Endometrium (tissue), 2 donors: ENCODE measurements at regions not wholly inside any gene's neighbourhood (a gene's known extent, or its start where the extent isn't known, plus 50 kb on each side); places are given as distances from the start of the nearest gene placed in this dataset.

Source experiments
- FAIRE-seq: peaks from 2 replicates; lab custom pipeline; 2012; peaks lifted over from hg19 to GRCh38; lab: Jason Lieb, UNC
- donor health status: control.
- donor health status: control.

DNA sequence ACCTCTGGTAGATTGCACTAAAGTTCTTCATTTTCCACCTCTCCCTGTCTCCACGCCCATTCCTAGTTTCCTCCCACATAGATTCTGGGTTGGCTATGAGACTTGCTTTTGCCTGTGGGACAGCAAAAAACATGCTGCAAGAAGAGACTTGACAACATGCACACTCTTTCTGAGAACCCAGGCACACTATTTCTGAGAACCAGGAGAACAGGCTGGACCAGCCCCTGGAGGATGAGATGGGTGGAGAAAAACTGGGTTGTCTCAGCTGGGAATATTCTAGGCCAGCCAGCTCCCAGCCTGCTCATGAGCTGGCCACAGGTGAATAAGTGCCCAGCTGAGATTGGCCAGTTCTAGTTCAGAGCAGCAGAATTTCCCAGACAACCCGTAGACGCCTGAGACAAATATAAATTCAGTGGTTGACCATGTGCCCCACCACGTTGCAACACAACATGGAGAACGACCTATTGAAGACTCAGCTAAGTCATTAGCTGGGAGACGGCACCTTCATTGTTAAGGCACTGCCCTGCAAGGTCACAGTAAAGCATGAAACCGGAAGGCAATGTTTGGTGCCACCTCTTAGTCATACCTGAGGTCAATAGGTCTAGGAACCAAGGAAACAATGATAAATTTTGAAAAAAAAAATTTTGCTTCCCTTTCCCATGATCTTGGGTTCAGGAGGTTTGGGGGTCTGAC is 92.7 kb upstream of the AKR1E2 start:
- no peak for FAIRE-seq

DNA sequence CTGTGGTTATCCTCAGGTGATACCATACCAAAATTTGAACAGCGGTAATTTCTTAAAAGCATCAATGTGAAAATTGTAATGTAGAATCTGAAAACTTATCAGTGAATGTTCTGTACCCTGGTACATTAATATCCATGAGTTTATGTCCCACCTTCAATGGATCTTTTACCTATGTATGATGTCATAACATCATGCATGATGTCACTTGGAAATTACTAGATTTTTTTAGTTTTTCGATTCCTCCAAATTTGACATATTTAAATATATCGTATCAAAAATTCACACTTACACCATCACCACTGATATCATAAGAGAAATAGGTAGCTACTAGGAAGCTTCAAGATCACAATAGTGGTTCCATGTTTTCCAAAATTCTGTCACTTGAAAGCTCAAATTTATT is 95.0 kb upstream of the AKR1E2 start:
- FAIRE-seq = no peak

- peak; percentile 21 for FAIRE-seq
These were observed 99.9 kb upstream of the AKR1E2 start for GRCh38 chr10:4725917-4726606.

DNA sequence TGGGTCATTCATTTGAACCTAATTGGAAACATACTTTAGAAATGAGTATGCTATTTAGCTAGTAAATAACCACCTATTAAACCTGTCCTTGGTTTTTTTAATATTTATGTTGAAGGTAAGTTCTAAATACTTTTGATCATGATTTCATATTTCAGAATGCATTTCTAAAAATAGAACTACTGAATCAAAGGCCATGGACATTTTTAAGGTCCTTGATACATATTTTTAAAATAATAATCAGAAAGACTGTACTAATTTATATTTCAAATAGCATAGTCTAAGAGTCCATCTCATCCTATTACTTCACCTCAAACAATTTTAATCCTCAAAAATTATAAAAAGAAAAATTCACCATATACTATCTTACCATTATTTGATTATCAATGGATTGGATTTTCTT is 102.1 kb upstream of the AKR1E2 start:
- no peak for FAIRE-seq

GRCh38 chr10:4721999-4722753 is 103.8 kb upstream of the AKR1E2 start:
- FAIRE-seq = peak; percentile 96

DNA sequence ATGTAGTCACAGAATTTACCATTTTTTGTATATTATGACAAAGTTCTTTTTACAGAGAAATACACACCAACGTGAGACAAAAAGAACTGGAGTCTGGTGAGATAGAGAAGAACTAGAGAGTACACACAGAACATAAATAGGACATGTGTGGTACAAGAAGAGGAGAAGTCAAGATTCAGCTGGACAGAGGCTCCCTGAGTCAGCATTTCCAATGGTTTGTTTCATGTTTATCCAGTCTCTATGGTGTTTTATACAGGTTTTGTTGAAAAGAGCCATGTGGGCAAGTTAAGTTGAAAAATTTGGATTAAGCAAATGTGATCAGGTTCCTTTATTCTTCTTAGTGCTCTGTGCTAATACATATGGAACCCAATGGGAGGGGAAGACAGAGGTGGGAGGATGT is 105.5 kb upstream of the AKR1E2 start:
- FAIRE-seq = no peak

DNA sequence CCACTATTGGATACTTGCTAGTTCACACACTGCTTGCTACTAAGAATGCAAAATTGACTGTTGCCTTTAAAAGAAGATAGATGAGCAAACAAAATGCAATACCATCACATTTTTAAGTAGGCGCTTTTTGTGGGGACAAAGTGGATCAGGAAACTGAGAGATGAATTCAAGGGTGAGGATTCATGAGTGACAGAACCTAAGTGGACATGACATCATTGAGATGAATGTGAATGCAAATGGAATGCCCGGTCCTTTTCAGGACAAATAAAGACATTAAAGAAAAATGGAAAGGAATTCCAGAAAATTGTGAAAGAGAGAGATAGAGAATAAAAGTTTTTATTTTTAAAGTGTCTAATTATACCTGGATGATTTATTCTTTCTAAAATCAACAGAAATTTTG is 106.3 kb upstream of the AKR1E2 start:
- no peak for FAIRE-seq

DNA sequence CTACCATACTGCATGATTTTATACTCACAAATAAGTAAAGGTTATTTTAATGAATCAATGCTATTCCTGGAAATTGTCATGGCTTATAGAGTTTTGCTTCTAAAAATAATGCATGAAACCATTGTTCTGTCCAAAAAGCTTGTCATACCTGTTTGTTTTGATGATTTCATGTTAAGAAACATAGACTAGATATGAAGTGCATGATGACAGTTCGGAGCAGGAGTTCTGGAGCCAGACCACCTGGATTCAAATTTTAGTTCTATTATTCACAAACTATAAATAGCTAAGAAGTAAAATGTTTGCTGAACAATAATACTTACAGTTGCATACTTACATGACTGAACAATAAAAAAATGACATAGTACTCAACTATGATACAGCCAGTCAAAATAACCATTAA is 107.0 kb upstream of the AKR1E2 start:
- no peak for FAIRE-seq

- peak; percentile 77 for FAIRE-seq
These were observed 107.5 kb upstream of the AKR1E2 start for GRCh38 chr10:4718544-4718943.

GRCh38 chr10:4717670-4718069 is 108.3 kb upstream of the AKR1E2 start:
- FAIRE-seq = no peak

GRCh38 chr10:4710858-4711257 is 115.1 kb upstream of the AKR1E2 start:
- FAIRE-seq = no peak

- FAIRE-seq = no peak
These were observed 117.8 kb upstream of the AKR1E2 start for GRCh38 chr10:4708123-4708759.

GRCh38 chr10:4707221-4707620 is 118.8 kb upstream of the AKR1E2 start:
- FAIRE-seq = no peak

- FAIRE-seq = no peak
These were observed 121.9 kb upstream of the AKR1E2 start for GRCh38 chr10:4704034-4704545.

DNA sequence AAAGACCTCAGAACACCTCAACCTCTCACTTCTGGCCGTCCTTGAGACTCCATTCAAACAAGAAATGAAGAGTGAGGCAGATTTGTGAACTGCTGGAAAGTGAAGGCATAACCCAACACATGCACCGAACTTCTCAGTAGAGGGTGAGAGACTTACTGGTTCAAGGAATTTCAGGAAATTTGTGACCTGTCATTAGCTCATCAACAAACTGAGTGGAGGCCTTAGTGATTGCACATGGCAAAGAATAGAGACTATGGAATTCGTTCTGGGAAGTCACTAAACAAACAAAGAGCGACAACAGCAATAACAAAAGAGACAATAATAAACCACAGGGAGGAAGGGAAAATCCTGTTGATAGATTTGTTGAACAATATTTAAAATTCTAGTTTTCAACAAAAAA is 125.0 kb upstream of the AKR1E2 start:
- FAIRE-seq = no peak

- peak; percentile 83 for FAIRE-seq
These were observed 125.9 kb upstream of the AKR1E2 start for GRCh38 chr10:4699950-4700730.

- FAIRE-seq = no peak
These were observed 127.9 kb upstream of the AKR1E2 start for GRCh38 chr10:4698075-4698474.

DNA sequence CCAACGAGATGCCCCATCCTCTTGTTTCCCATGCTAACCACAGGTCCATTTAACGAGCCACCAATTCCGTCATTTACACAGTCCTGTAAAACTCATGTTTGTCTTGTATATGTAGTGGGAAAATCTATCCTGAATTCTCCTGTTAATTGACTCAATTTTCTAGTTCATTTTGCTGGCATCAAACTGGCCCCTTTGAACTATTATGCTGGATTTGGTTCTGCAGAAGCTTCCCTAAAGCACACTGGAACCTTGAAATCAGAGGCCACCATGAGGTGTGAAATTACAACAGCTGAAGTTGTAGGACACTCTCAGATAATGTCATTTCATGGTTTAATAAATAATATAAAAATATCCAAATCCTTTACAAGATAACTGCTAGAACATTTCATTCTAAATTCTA is 129.8 kb upstream of the AKR1E2 start:
- FAIRE-seq = no peak

- FAIRE-seq = no peak
These were observed 132.0 kb upstream of the AKR1E2 start for GRCh38 chr10:4693967-4694366.

GRCh38 chr10:4692206-4692605 is 133.8 kb upstream of the AKR1E2 start:
- FAIRE-seq = no peak

DNA sequence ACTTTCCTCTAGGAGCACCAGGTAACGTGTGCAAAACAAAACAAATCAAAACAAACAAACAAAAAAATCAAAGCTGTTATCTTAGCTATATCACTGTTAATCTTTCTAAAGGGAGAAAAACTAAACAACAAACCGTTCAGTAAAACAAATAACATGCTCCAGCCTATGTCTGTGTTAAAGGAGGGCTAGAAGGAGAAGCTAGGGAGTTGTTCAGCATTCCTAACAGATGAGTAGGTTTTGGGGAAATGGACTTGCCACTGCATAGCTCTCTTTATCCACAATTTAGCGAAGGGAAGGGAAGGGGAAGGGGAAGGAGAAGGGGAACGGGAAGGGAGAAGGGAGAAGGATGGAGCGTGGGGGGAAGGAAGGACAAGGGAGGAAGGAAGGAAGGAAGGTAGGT is 134.2 kb upstream of the AKR1E2 start:
- FAIRE-seq = no peak

DNA sequence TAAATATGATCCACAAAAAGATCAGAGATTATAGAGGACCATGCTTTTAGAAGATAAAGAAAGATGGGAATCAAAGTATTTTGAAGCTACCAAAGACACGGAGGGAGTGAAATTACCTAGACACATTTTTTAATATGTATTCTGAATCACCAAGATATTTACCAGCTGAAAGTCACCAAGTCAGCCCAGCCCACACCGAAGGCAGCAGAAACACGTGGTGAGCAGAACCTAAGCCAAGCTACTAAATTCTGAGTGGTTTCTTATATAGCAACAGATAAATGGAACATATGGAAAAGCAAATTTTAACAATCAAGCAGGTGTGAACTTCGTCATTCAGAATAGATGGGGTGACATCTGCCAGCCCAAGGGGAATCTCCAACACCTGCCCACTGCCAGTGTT is 134.7 kb upstream of the AKR1E2 start:
- no peak for FAIRE-seq
